ENCODE measurements at regions not wholly inside any gene's neighbourhood (a gene's known extent, or its start where the extent isn't known, plus 50 kb on each side); places are given as distances from the start of the nearest gene placed in this dataset.

- ChIA-PET POLR2A (no interaction called here), CTCF (no interaction called here)
- Mint-ChIP-seq H3K27ac (no peak overlapping the region), H3K4me3 (no peak overlapping the region), H3K4me1 (no peaks in the 10 kb centered on the region), H3K27me3 (peaks cover 40% of the 10 kb centered on the region), H3K9me3 (ENCODE audit: insufficient read depth) (no peaks in the 10 kb centered on the region)
- no peaks in the 10 kb centered on the region for H4K20me1 ChIP-seq (ENCODE audit: control insufficient read depth, insufficient read depth, low read length, poor library complexity, severe bottlenecking)
- H3K9ac ChIP-seq (ENCODE audit: low read length) = no peak overlapping the region
- no peaks in the 10 kb centered on the region for H3K79me2 ChIP-seq (ENCODE audit: control insufficient read depth, insufficient read depth, low read length)
- H3K4me1 ChIP-seq (ENCODE audit: control insufficient read depth in 2 of 2, insufficient read depth in 2 of 2, low read length in 2 of 2) = no peaks in the 10 kb centered on the region
- no peak overlapping the region for H3K4me3 ChIP-seq (ENCODE audit: control extremely low read depth in 1 of 5, extremely low read depth in 1 of 5, insufficient read depth in 1 of 5, low read depth in 2 of 5, low read length in 4 of 5)
- no peak for TF ChIP-seq EZH2 (IDR thresholded peaks at IDR 0.05; ENCODE audit: borderline replicate concordance, insufficient read depth, low read depth, low read length, poor library complexity, severe bottlenecking)
- TF ChIP-seq, protein P1, sequence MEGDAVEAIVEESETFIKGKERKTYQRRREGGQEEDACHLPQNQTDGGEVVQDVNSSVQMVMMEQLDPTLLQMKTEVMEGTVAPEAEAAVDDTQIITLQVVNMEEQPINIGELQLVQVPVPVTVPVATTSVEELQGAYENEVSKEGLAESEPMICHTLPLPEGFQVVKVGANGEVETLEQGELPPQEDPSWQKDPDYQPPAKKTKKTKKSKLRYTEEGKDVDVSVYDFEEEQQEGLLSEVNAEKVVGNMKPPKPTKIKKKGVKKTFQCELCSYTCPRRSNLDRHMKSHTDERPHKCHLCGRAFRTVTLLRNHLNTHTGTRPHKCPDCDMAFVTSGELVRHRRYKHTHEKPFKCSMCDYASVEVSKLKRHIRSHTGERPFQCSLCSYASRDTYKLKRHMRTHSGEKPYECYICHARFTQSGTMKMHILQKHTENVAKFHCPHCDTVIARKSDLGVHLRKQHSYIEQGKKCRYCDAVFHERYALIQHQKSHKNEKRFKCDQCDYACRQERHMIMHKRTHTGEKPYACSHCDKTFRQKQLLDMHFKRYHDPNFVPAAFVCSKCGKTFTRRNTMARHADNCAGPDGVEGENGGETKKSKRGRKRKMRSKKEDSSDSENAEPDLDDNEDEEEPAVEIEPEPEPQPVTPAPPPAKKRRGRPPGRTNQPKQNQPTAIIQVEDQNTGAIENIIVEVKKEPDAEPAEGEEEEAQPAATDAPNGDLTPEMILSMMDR (IDR thresholded peaks at IDR 0.05) = no peak
- ATAC-seq (ENCODE audit: low read depth) = no peak
- peaks cover 0 to 16% (median 4%) of the 10 kb centered on the region in 4 experiments for H3K27me3 ChIP-seq (replicated peaks in 1 of 4; ENCODE audit: control extremely low read depth in 1 of 4, control insufficient read depth in 3 of 4, insufficient read depth in 4 of 4, low read length in 3 of 4)
- H2AFZ ChIP-seq (ENCODE audit: insufficient read depth, low read depth, low read length, poor library complexity, severe bottlenecking) = no peak overlapping the region
- no peak overlapping the region for H3K4me2 ChIP-seq (replicated peaks; ENCODE audit: low read depth, low read length, poor library complexity, severe bottlenecking)
- H3K27ac ChIP-seq (ENCODE audit: low read length in 2 of 2) = no peak overlapping the region
- DNase-seq = no peak
- 25% methylated on average over 10 of the region's 11 CpGs for WGBS (ENCODE audit: insufficient coverage)
- H3K9me3 ChIP-seq (ENCODE audit: control extremely low read depth in 1 of 3, control insufficient read depth in 2 of 3, insufficient read depth in 1 of 3, low read length in 2 of 3) = no peaks in the 10 kb centered on the region
- intact Hi-C loops (cut with micrococcal nuclease) = no loop called here
- H3K36me3 ChIP-seq (replicated peaks in 1 of 2; ENCODE audit: control extremely low read depth in 1 of 2, control insufficient read depth in 1 of 2, extremely low read depth in 1 of 2, insufficient read depth in 2 of 2, low read length in 1 of 2) = no peaks in the 10 kb centered on the region
These were observed 83.0 kb upstream of the ZC3H12A start for GRCh38 chr1:37391211-37392011.

DNA sequence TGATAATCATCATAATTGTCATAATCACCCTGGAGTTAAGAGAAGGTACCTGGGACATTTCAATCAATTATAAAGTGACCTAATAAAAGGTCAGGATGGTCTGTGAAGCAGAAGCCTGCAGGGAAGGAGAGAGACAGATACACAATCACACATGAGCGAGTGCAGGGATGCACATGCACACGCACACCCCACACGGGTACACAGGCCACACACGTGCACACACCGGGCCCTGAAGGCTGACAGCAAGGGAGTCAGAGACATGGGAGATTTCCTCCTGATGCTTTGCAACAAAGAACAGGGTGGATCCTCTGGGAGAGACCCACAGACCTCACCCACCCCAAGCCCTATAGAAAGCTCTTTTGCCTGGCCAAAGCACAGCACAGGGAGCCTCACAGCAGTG is 82.3 kb upstream of the ZC3H12A start:
- no peaks in the 10 kb centered on the region for H3K79me2 ChIP-seq (ENCODE audit: control insufficient read depth, insufficient read depth, low read length)
- H3K36me3 ChIP-seq (replicated peaks in 1 of 2; ENCODE audit: control extremely low read depth in 1 of 2, control insufficient read depth in 1 of 2, extremely low read depth in 1 of 2, insufficient read depth in 2 of 2, low read length in 1 of 2) = no peaks in the 10 kb centered on the region
- intact Hi-C loops (cut with micrococcal nuclease) = no loop called here
- peaks cover 44% of the 10 kb centered on the region for H3K27me3 Mint-ChIP-seq
- no peaks in the 10 kb centered on the region for H3K4me1 ChIP-seq (ENCODE audit: control insufficient read depth in 2 of 2, insufficient read depth in 2 of 2, low read length in 2 of 2)
- peaks cover 0 to 18% (median 5%) of the 10 kb centered on the region in 4 experiments for H3K27me3 ChIP-seq (replicated peaks in 1 of 4; ENCODE audit: control extremely low read depth in 1 of 4, control insufficient read depth in 3 of 4, insufficient read depth in 4 of 4, low read length in 3 of 4)
- H3K4me1 Mint-ChIP-seq = no peaks in the 10 kb centered on the region
- DNase-seq = no peak
- no peak overlapping the region for H3K27ac ChIP-seq (ENCODE audit: low read length in 2 of 2)
- TF ChIP-seq, protein P1 (IDR thresholded peaks at IDR 0.05) = no peak
- no peak for TF ChIP-seq EZH2 (IDR thresholded peaks at IDR 0.05; ENCODE audit: borderline replicate concordance, insufficient read depth, low read depth, low read length, poor library complexity, severe bottlenecking)
- ChIA-PET CTCF (no interaction called here), POLR2A (no interaction called here)
- H3K27ac Mint-ChIP-seq = no peak overlapping the region
- no peak for ATAC-seq (ENCODE audit: low read depth)
- H3K4me3 ChIP-seq (ENCODE audit: control extremely low read depth in 1 of 5, extremely low read depth in 1 of 5, insufficient read depth in 1 of 5, low read depth in 2 of 5, low read length in 4 of 5) = no peak overlapping the region
- H3K4me3 Mint-ChIP-seq = no peak overlapping the region
- 75% methylated on average over 4 of the region's 5 CpGs for WGBS (ENCODE audit: insufficient coverage)
- H3K9me3 ChIP-seq (ENCODE audit: control extremely low read depth in 1 of 3, control insufficient read depth in 2 of 3, insufficient read depth in 1 of 3, low read length in 2 of 3) = no peaks in the 10 kb centered on the region
- no peak overlapping the region for H3K4me2 ChIP-seq (replicated peaks; ENCODE audit: low read depth, low read length, poor library complexity, severe bottlenecking)
- H3K9me3 Mint-ChIP-seq (ENCODE audit: insufficient read depth) = no peaks in the 10 kb centered on the region
- no peak overlapping the region for H2AFZ ChIP-seq (ENCODE audit: insufficient read depth, low read depth, low read length, poor library complexity, severe bottlenecking)
- no peak overlapping the region for H3K9ac ChIP-seq (ENCODE audit: low read length)
- no peaks in the 10 kb centered on the region for H4K20me1 ChIP-seq (ENCODE audit: control insufficient read depth, insufficient read depth, low read length, poor library complexity, severe bottlenecking)
